ENCODE measurements at regions not wholly inside any gene's neighbourhood (a gene's known extent, or its start where the extent isn't known, plus 50 kb on each side); places are given as distances from the start of the nearest gene placed in this dataset.

- Mint-ChIP-seq H3K27ac (no peak overlapping the region), H3K36me3 (ENCODE audit: low read depth) (no peaks in the 10 kb centered on the region), H3K4me1 (ENCODE audit: low read depth) (no peaks in the 10 kb centered on the region), H3K4me3 (no peak overlapping the region), H3K9me3 (peaks cover 9% of the 10 kb centered on the region), H3K27me3 (no peaks in the 10 kb centered on the region)
- no peak for ATAC-seq (ENCODE audit: poor library complexity)
- ChIA-PET POLR2A (no interaction called here), CTCF (no interaction called here)
- no peak for DNase-seq
- Histone ChIP-seq H3K4me1 (ENCODE audit: insufficient read depth, low read length) (no peaks in the 10 kb centered on the region), H3K36me3 (ENCODE audit: insufficient read depth, low read length) (no peaks in the 10 kb centered on the region), H3K27me3 (ENCODE audit: control insufficient read depth in 1 of 2, insufficient read depth in 2 of 2, low read length in 2 of 2) (no peaks in the 10 kb centered on the region), H3K4me3 (ENCODE audit: low read length) (no peak overlapping the region), H3K9me3 (ENCODE audit: control insufficient read depth in 1 of 2, insufficient read depth in 1 of 2, low read length in 2 of 2) (no peaks in the 10 kb centered on the region), H3K27ac (ENCODE audit: low read depth in 1 of 2, low read length in 2 of 2) (no peak overlapping the region)
- intact Hi-C loops (cut with DNase I, micrococcal nuclease), result no loop called here
- TF ChIP-seq, protein P1, sequence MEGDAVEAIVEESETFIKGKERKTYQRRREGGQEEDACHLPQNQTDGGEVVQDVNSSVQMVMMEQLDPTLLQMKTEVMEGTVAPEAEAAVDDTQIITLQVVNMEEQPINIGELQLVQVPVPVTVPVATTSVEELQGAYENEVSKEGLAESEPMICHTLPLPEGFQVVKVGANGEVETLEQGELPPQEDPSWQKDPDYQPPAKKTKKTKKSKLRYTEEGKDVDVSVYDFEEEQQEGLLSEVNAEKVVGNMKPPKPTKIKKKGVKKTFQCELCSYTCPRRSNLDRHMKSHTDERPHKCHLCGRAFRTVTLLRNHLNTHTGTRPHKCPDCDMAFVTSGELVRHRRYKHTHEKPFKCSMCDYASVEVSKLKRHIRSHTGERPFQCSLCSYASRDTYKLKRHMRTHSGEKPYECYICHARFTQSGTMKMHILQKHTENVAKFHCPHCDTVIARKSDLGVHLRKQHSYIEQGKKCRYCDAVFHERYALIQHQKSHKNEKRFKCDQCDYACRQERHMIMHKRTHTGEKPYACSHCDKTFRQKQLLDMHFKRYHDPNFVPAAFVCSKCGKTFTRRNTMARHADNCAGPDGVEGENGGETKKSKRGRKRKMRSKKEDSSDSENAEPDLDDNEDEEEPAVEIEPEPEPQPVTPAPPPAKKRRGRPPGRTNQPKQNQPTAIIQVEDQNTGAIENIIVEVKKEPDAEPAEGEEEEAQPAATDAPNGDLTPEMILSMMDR (IDR thresholded peaks at IDR 0.05), result no peak
Observed at GRCh38 chr4:28317221-28317620, 1456.6 kb downstream of the STIM2 start.

DNA sequence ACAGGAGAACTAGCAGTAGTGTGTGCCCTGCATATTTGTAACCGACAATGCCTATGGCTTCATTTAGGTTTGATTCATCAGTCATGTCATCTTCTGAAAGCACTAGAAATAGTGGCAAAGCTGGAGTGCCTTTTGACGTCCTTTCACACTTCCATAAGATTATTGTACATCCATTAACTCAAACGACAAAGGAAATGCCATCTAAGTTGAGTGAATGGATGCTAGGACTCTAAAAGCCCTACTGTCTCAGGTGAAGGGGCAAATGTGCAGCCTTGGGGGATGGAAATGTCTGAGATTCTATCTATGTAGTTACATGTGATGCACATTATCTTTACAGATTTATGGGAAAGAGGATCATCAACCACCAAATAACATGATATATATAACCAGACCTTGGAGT lies 1473.6 kb downstream of the STIM2 start:
- peaks cover 6% of the 10 kb centered on the region for H3K9me3 Mint-ChIP-seq
- ChIA-PET POLR2A (no interaction called here), CTCF (no interaction called here)
- H3K27me3 ChIP-seq (ENCODE audit: control insufficient read depth in 1 of 2, insufficient read depth in 2 of 2, low read length in 2 of 2), result no peaks in the 10 kb centered on the region
- no peak overlapping the region for H3K4me3 ChIP-seq (ENCODE audit: low read length)
- TF ChIP-seq, protein P1 (IDR thresholded peaks at IDR 0.05), result no peak
- intact Hi-C loops (cut with DNase I, micrococcal nuclease), result no loop called here
- DNase-seq (no peak), ATAC-seq (ENCODE audit: poor library complexity) (no peak)
- H3K9me3 ChIP-seq (ENCODE audit: control insufficient read depth in 1 of 2, insufficient read depth in 1 of 2, low read length in 2 of 2), result peaks cover 0 to 5% of the 10 kb centered on the region in 2 experiments
- H3K36me3 ChIP-seq (ENCODE audit: insufficient read depth, low read length), result no peaks in the 10 kb centered on the region
- H3K27ac Mint-ChIP-seq, result no peak overlapping the region
- no peak overlapping the region for H3K4me3 Mint-ChIP-seq
- no peaks in the 10 kb centered on the region for H3K27me3 Mint-ChIP-seq
- no peaks in the 10 kb centered on the region for H3K4me1 Mint-ChIP-seq (ENCODE audit: low read depth)
- no peaks in the 10 kb centered on the region for H3K36me3 Mint-ChIP-seq (ENCODE audit: low read depth)
- H3K4me1 ChIP-seq (ENCODE audit: insufficient read depth, low read length), result no peaks in the 10 kb centered on the region
- H3K27ac ChIP-seq (ENCODE audit: low read depth in 1 of 2, low read length in 2 of 2), result no peak overlapping the region

- Histone ChIP-seq H3K4me1 (ENCODE audit: insufficient read depth, low read length) (no peaks in the 10 kb centered on the region), H3K4me3 (ENCODE audit: low read length) (no peak overlapping the region), H3K36me3 (ENCODE audit: insufficient read depth, low read length) (no peaks in the 10 kb centered on the region), H3K27me3 (ENCODE audit: control insufficient read depth in 1 of 2, insufficient read depth in 2 of 2, low read length in 2 of 2) (no peaks in the 10 kb centered on the region), H3K27ac (ENCODE audit: low read depth in 1 of 2, low read length in 2 of 2) (no peak overlapping the region), H3K9me3 (ENCODE audit: control insufficient read depth in 1 of 2, insufficient read depth in 1 of 2, low read length in 2 of 2) (no peaks in the 10 kb centered on the region)
- Mint-ChIP-seq H3K4me3 (no peak overlapping the region), H3K9me3 (peaks cover 13% of the 10 kb centered on the region), H3K4me1 (ENCODE audit: low read depth) (no peaks in the 10 kb centered on the region), H3K36me3 (ENCODE audit: low read depth) (no peaks in the 10 kb centered on the region), H3K27ac (no peak overlapping the region), H3K27me3 (no peaks in the 10 kb centered on the region)
- ChIA-PET CTCF (no interaction called here), POLR2A (no interaction called here)
- ATAC-seq (ENCODE audit: poor library complexity) (no peak), DNase-seq (no peak)
- intact Hi-C loops (cut with DNase I, micrococcal nuclease), result no loop called here
- TF ChIP-seq, protein P1 (IDR thresholded peaks at IDR 0.05), result no peak
Observed at GRCh38 chr4:28341784-28342183, 1481.1 kb downstream of the STIM2 start.

All from CD4-positive, alpha-beta T cell (primary cell).